Cardiac muscle cell (in vitro differentiated cells and primary cell): ENCODE measurements at regions not wholly inside any gene's neighbourhood (a gene's known extent, or its start where the extent isn't known, plus 50 kb on each side); places are given as distances from the start of the nearest gene placed in this dataset.

Experiments
- DNase-seq, 2 donors: peaks; one replicate each; pipeline versions ENCODE4 v3.0.0 to v3.0.0-alpha.2; 2010 to 2017; ENCODE audit warnings: low read depth in 1 of 2, low spot score in 1 of 2
- H3K27ac ChIP-seq: fragments of 200-600 bp; sonication (generic); 2 replicates; pipeline ENCODE4 v1.5.1; 2016
- H3K27me3 ChIP-seq: fragments of 200-600 bp; sonication (generic); 2 replicates; pipeline ENCODE4 v1.6.0; 2016; ENCODE audit warnings: control low read depth
- H3K36me3 ChIP-seq: fragments of 200-600 bp; sonication (generic); 2 replicates; pipeline ENCODE4 v1.5.1; 2016; ENCODE audit warnings: control low read depth
- H3K4me1 ChIP-seq: fragments of 200-600 bp; sonication (generic); 2 replicates; pipeline ENCODE4 v1.8.1; 2017; ENCODE audit warnings: low read depth, mild to moderate bottlenecking, mixed run types
- H3K4me3 ChIP-seq: fragments of 200-600 bp; sonication (generic); 2 replicates; pipeline ENCODE4 v1.5.1; 2016; ENCODE audit warnings: mild to moderate bottlenecking
- H3K9me3 ChIP-seq: fragments of 200-600 bp; sonication (generic); 2 replicates; pipeline ENCODE4 v1.5.1; 2017; ENCODE audit warnings: low read depth, mild to moderate bottlenecking, control low read depth
- CTCF ChIP-seq: IDR thresholded peaks from 2 replicates; pipeline ENCODE4 v1.5.1; 2012; ENCODE audit warnings: low read depth, mild to moderate bottlenecking, low read length

- DNase-seq: peak in 1 of 2 donors; percentile 32
- TF ChIP-seq CTCF: no peak
- H3K4me1 ChIP-seq: no peaks in the 10 kb centered on the region
- H3K27ac ChIP-seq: no peak overlapping the region
- no peaks in the 10 kb centered on the region for H3K36me3 ChIP-seq
- peaks cover 6% of the 10 kb centered on the region for H3K27me3 ChIP-seq
- H3K4me3 ChIP-seq: no peak overlapping the region
- no peaks in the 10 kb centered on the region for H3K9me3 ChIP-seq
Observed at GRCh38 chr6:87808005-87808757, 106.1 kb upstream of the AKIRIN2 start.

- Histone ChIP-seq H3K4me1 (no peaks in the 10 kb centered on the region), H3K27ac (no peak overlapping the region), H3K36me3 (no peaks in the 10 kb centered on the region), H3K27me3 (peaks cover under 1% of the 10 kb centered on the region), H3K9me3 (no peaks in the 10 kb centered on the region), H3K4me3 (no peak overlapping the region)
- TF ChIP-seq CTCF: no peak
- DNase-seq: no peak
Observed at GRCh38 chr6:87807475-87807874, 105.4 kb upstream of the AKIRIN2 start.

- Histone ChIP-seq H3K4me1 (no peaks in the 10 kb centered on the region), H3K36me3 (no peaks in the 10 kb centered on the region), H3K27me3 (no peaks in the 10 kb centered on the region), H3K9me3 (no peaks in the 10 kb centered on the region), H3K27ac (no peak overlapping the region), H3K4me3 (no peak overlapping the region)
- no peak for TF ChIP-seq CTCF
- peak in 1 of 2 donors; percentile 15 for DNase-seq
Observed at GRCh38 chr6:87806635-87807034, 104.6 kb upstream of the AKIRIN2 start.

- TF ChIP-seq CTCF: no peak
- Histone ChIP-seq H3K27ac (no peak overlapping the region), H3K27me3 (no peaks in the 10 kb centered on the region), H3K9me3 (no peaks in the 10 kb centered on the region), H3K4me3 (no peak overlapping the region), H3K4me1 (no peaks in the 10 kb centered on the region), H3K36me3 (no peaks in the 10 kb centered on the region)
- no peak for DNase-seq
Observed at GRCh38 chr6:87806099-87806498, 104.1 kb upstream of the AKIRIN2 start.

- TF ChIP-seq CTCF: no peak
- Histone ChIP-seq H3K27ac (no peak overlapping the region), H3K4me3 (no peak overlapping the region), H3K27me3 (no peaks in the 10 kb centered on the region), H3K4me1 (no peaks in the 10 kb centered on the region), H3K36me3 (no peaks in the 10 kb centered on the region), H3K9me3 (no peaks in the 10 kb centered on the region)
- no peak for DNase-seq
Observed at GRCh38 chr6:87803791-87804190, 101.8 kb upstream of the AKIRIN2 start.
